Thyroid gland (tissue), 4 donors: ENCODE measurements at regions not wholly inside any gene's neighbourhood (a gene's known extent, or its start where the extent isn't known, plus 50 kb on each side); places are given as distances from the start of the nearest gene placed in this dataset.

Source experiments
- CTCF ChIP-seq, 6 experiments: fragments of 200-600 bp in 3 of 6; fragments of 450-650 bp in 3 of 6; sonication (generic) in 3 of 6; IDR thresholded peaks; one replicate each; pipeline ENCODE4 v1.5.1; 2016 to 2019; ENCODE audit warnings: antibody characterized with exemption in 6 of 6, mild to moderate bottlenecking in 2 of 6, inconsistent platforms in 1 of 6, moderate library complexity in 1 of 6
- POLR2A ChIP-seq, 2 donors: fragments of 450-650 bp; IDR thresholded peaks; one replicate each; pipeline ENCODE4 v1.6.1; 2017; ENCODE audit warnings: antibody characterized with exemption in 2 of 2, mild to moderate bottlenecking in 2 of 2, moderate library complexity in 1 of 2

- no peak for TF ChIP-seq CTCF (IDR thresholded peaks at IDR 0.05)
- TF ChIP-seq POLR2A (IDR thresholded peaks at IDR 0.05) = no peak
These were observed 65.7 kb upstream of the PKN2 start for GRCh38 chr1:88618331-88618730.
